ENCODE measurements at regions not wholly inside any gene's neighbourhood (a gene's known extent, or its start where the extent isn't known, plus 50 kb on each side); places are given as distances from the start of the nearest gene placed in this dataset.
"Not testable (repeated sequence)": the region's sequence is repeated elsewhere in the genome, so short reads cannot be mapped to it uniquely, and the experiment has no call there.

GRCh38 chr10:28354511-28354910 is 51.6 kb upstream of the MPP7 start:
- no peaks in the 10 kb centered on the region for H3K36me3 ChIP-seq (ENCODE audit: control insufficient read depth, insufficient read depth, low read length)
- H3K27ac ChIP-seq (ENCODE audit: low read length) = peak overlapping the region; percentile 43
- H3K9me3 ChIP-seq (ENCODE audit: control insufficient read depth, low read depth, low read length) = no peaks in the 10 kb centered on the region

GRCh38 chr10:28355376-28355775 is 52.5 kb upstream of the MPP7 start:
- peak; percentile 45 to 71 for DNase-seq
- Histone ChIP-seq H3K27me3 (ENCODE audit: control insufficient read depth, insufficient read depth, low read length) (no peaks in the 10 kb centered on the region), H3K4me1 (ENCODE audit: control insufficient read depth, insufficient read depth, low read length) (peaks cover 12% of the 10 kb centered on the region), H3K36me3 (ENCODE audit: control insufficient read depth, insufficient read depth, low read length) (no peaks in the 10 kb centered on the region), H3K9me3 (ENCODE audit: control insufficient read depth, low read depth, low read length) (no peaks in the 10 kb centered on the region), H3K27ac (ENCODE audit: low read length) (peak overlapping the region; percentile 43), H3K4me3 (ENCODE audit: low read length) (no peak overlapping the region)
- WGBS (ENCODE audit: insufficient coverage, low lambda C conversion rate) = 14% methylated on average over 1 of the region's 2 CpGs

More at GRCh38 chr10:28354511-28354910, 51.6 kb upstream of the MPP7 start:
- H3K4me1 ChIP-seq (ENCODE audit: control insufficient read depth, insufficient read depth, low read length) = peaks cover 12% of the 10 kb centered on the region
- H3K4me3 ChIP-seq (ENCODE audit: low read length) = no peak overlapping the region
- no peaks in the 10 kb centered on the region for H3K27me3 ChIP-seq (ENCODE audit: control insufficient read depth, insufficient read depth, low read length)
- WGBS (ENCODE audit: insufficient coverage, low lambda C conversion rate) = no CpG with 5 or more reads among the region's 4 CpGs
- peak; percentile 60 to 85 for DNase-seq

GRCh38 chr10:28359334-28359733 is 56.5 kb upstream of the MPP7 start:
- no CpG with 5 or more reads among the region's 3 CpGs for WGBS (ENCODE audit: insufficient coverage, low lambda C conversion rate)
- Histone ChIP-seq H3K9me3 (ENCODE audit: control insufficient read depth, low read depth, low read length) (no peaks in the 10 kb centered on the region), H3K27ac (ENCODE audit: low read length) (no peak overlapping the region), H3K4me1 (ENCODE audit: control insufficient read depth, insufficient read depth, low read length) (peaks cover 8% of the 10 kb centered on the region), H3K4me3 (ENCODE audit: low read length) (no peak overlapping the region), H3K36me3 (ENCODE audit: control insufficient read depth, insufficient read depth, low read length) (no peaks in the 10 kb centered on the region), H3K27me3 (ENCODE audit: control insufficient read depth, insufficient read depth, low read length) (no peaks in the 10 kb centered on the region)
- DNase-seq = no peak

- no peak for DNase-seq
- 81% methylated on average over 2 of the region's 4 CpGs for WGBS (ENCODE audit: insufficient coverage, low lambda C conversion rate)
- Histone ChIP-seq H3K4me1 (ENCODE audit: control insufficient read depth, insufficient read depth, low read length) (peaks cover 5% of the 10 kb centered on the region), H3K4me3 (ENCODE audit: low read length) (no peak overlapping the region), H3K36me3 (ENCODE audit: control insufficient read depth, insufficient read depth, low read length) (no peaks in the 10 kb centered on the region), H3K27me3 (ENCODE audit: control insufficient read depth, insufficient read depth, low read length) (no peaks in the 10 kb centered on the region), H3K9me3 (ENCODE audit: control insufficient read depth, low read depth, low read length) (no peaks in the 10 kb centered on the region), H3K27ac (ENCODE audit: low read length) (no peak overlapping the region)
Measured at GRCh38 chr10:28360175-28360574, 57.3 kb upstream of the MPP7 start.

GRCh38 chr10:28363376-28363775 is 60.5 kb upstream of the MPP7 start:
- Histone ChIP-seq H3K4me3 (ENCODE audit: low read length) (no peak overlapping the region), H3K36me3 (ENCODE audit: control insufficient read depth, insufficient read depth, low read length) (no peaks in the 10 kb centered on the region), H3K9me3 (ENCODE audit: control insufficient read depth, low read depth, low read length) (no peaks in the 10 kb centered on the region), H3K27me3 (ENCODE audit: control insufficient read depth, insufficient read depth, low read length) (no peaks in the 10 kb centered on the region), H3K4me1 (ENCODE audit: control insufficient read depth, insufficient read depth, low read length) (peaks cover 30% of the 10 kb centered on the region), H3K27ac (ENCODE audit: low read length) (no peak overlapping the region)
- no peak for DNase-seq

GRCh38 chr10:28365840-28366239 is 63.0 kb upstream of the MPP7 start:
- peaks cover 34% of the 10 kb centered on the region for H3K4me1 ChIP-seq (ENCODE audit: control insufficient read depth, insufficient read depth, low read length)
- no peaks in the 10 kb centered on the region for H3K36me3 ChIP-seq (ENCODE audit: control insufficient read depth, insufficient read depth, low read length)
- no peaks in the 10 kb centered on the region for H3K27me3 ChIP-seq (ENCODE audit: control insufficient read depth, insufficient read depth, low read length)
- no peak overlapping the region for H3K4me3 ChIP-seq (ENCODE audit: low read length)
- 17% methylated on average over 1 of the region's 2 CpGs for WGBS (ENCODE audit: insufficient coverage, low lambda C conversion rate)
- H3K9me3 ChIP-seq (ENCODE audit: control insufficient read depth, low read depth, low read length) = no peaks in the 10 kb centered on the region
- peak overlapping the region; percentile 91 for H3K27ac ChIP-seq (ENCODE audit: low read length)
- DNase-seq = peak; percentile 81 to 92

- WGBS (ENCODE audit: insufficient coverage, low lambda C conversion rate) = 77% methylated on average over 3 of the region's 7 CpGs
- no peaks in the 10 kb centered on the region for H3K27me3 ChIP-seq (ENCODE audit: control insufficient read depth, insufficient read depth, low read length)
- DNase-seq = no peak
- peaks cover 34% of the 10 kb centered on the region for H3K4me1 ChIP-seq (ENCODE audit: control insufficient read depth, insufficient read depth, low read length)
- H3K4me3 ChIP-seq (ENCODE audit: low read length) = no peak overlapping the region
- H3K27ac ChIP-seq (ENCODE audit: low read length) = no peak overlapping the region
- H3K9me3 ChIP-seq (ENCODE audit: control insufficient read depth, low read depth, low read length) = no peaks in the 10 kb centered on the region
- no peaks in the 10 kb centered on the region for H3K36me3 ChIP-seq (ENCODE audit: control insufficient read depth, insufficient read depth, low read length)
Measured at GRCh38 chr10:28366994-28367393, 64.1 kb upstream of the MPP7 start.

GRCh38 chr10:28367413-28367812 is 64.5 kb upstream of the MPP7 start:
- H3K36me3 ChIP-seq (ENCODE audit: control insufficient read depth, insufficient read depth, low read length) = no peaks in the 10 kb centered on the region
- no peak overlapping the region for H3K4me3 ChIP-seq (ENCODE audit: low read length)
- H3K27ac ChIP-seq (ENCODE audit: low read length) = no peak overlapping the region
- H3K9me3 ChIP-seq (ENCODE audit: control insufficient read depth, low read depth, low read length) = no peaks in the 10 kb centered on the region
- H3K4me1 ChIP-seq (ENCODE audit: control insufficient read depth, insufficient read depth, low read length) = peaks cover 34% of the 10 kb centered on the region
- no peak for DNase-seq
- WGBS (ENCODE audit: insufficient coverage, low lambda C conversion rate) = 80% methylated on average over 1 of the region's 9 CpGs
- H3K27me3 ChIP-seq (ENCODE audit: control insufficient read depth, insufficient read depth, low read length) = no peaks in the 10 kb centered on the region

- no peak overlapping the region for H3K4me3 ChIP-seq (ENCODE audit: low read length)
- H3K9me3 ChIP-seq (ENCODE audit: control insufficient read depth, low read depth, low read length) = no peaks in the 10 kb centered on the region
- peaks cover 34% of the 10 kb centered on the region for H3K4me1 ChIP-seq (ENCODE audit: control insufficient read depth, insufficient read depth, low read length)
- peak; percentile 50 to 70 for DNase-seq
- H3K27ac ChIP-seq (ENCODE audit: low read length) = peak overlapping the region; percentile 54
- H3K36me3 ChIP-seq (ENCODE audit: control insufficient read depth, insufficient read depth, low read length) = no peaks in the 10 kb centered on the region
- no CpG with 5 or more reads among the region's 9 CpGs for WGBS (ENCODE audit: insufficient coverage, low lambda C conversion rate)
- no peaks in the 10 kb centered on the region for H3K27me3 ChIP-seq (ENCODE audit: control insufficient read depth, insufficient read depth, low read length)
Measured at GRCh38 chr10:28367929-28368484, 65.1 kb upstream of the MPP7 start.

GRCh38 chr10:28370107-28370835 is 67.4 kb upstream of the MPP7 start:
- Histone ChIP-seq H3K9me3 (ENCODE audit: control insufficient read depth, low read depth, low read length) (no peaks in the 10 kb centered on the region), H3K27ac (ENCODE audit: low read length) (no peak overlapping the region), H3K27me3 (ENCODE audit: control insufficient read depth, insufficient read depth, low read length) (no peaks in the 10 kb centered on the region), H3K4me1 (ENCODE audit: control insufficient read depth, insufficient read depth, low read length) (peaks cover 29% of the 10 kb centered on the region), H3K36me3 (ENCODE audit: control insufficient read depth, insufficient read depth, low read length) (no peaks in the 10 kb centered on the region), H3K4me3 (ENCODE audit: low read length) (no peak overlapping the region)
- no peak for DNase-seq
- 88% methylated on average over 1 of the region's 2 CpGs for WGBS (ENCODE audit: insufficient coverage, low lambda C conversion rate)

GRCh38 chr10:28371638-28372037 is 68.8 kb upstream of the MPP7 start:
- peaks cover 20% of the 10 kb centered on the region for H3K4me1 ChIP-seq (ENCODE audit: control insufficient read depth, insufficient read depth, low read length)
- WGBS (ENCODE audit: insufficient coverage, low lambda C conversion rate) = no CpG with 5 or more reads among the region's 1 CpG

More at GRCh38 chr10:28371638-28372037, 68.8 kb upstream of the MPP7 start:
- not testable (repeated sequence) for H3K27me3 ChIP-seq (ENCODE audit: control insufficient read depth, insufficient read depth, low read length); DNase-seq; H3K27ac ChIP-seq (ENCODE audit: low read length); H3K9me3 ChIP-seq (ENCODE audit: control insufficient read depth, low read depth, low read length); H3K4me3 ChIP-seq (ENCODE audit: low read length); H3K36me3 ChIP-seq (ENCODE audit: control insufficient read depth, insufficient read depth, low read length)
